GM13977 (cell line): ENCODE measurements at regions not wholly inside any gene's neighbourhood (a gene's known extent, or its start where the extent isn't known, plus 50 kb on each side); places are given as distances from the start of the nearest gene placed in this dataset.

Experiments used
- DNase-seq: peaks from one replicate; pipeline ENCODE4 v3.0.0; 2012; ENCODE audit warnings: low spot score
- CTCF ChIP-seq: IDR thresholded peaks from 2 replicates; pipeline ENCODE4 v1.5.1; 2012; ENCODE audit warnings: mild to moderate bottlenecking, control low read depth; ENCODE audit not compliant: insufficient read depth; ENCODE audit errors: extremely low read depth, missing control alignments
- in situ Hi-C: fragments of 300-500 bp; cut with MboI; formaldehyde crosslinking; loops from one replicate; pipeline ENCODE4 v1.12.0; 2022; ENCODE audit warnings: low sequenced_read_pairs, low pct_unique_long_range_greater_than_20kb, mixed read lengths, inconsistent platforms; ENCODE audit not compliant: unreplicated experiment

DNA sequence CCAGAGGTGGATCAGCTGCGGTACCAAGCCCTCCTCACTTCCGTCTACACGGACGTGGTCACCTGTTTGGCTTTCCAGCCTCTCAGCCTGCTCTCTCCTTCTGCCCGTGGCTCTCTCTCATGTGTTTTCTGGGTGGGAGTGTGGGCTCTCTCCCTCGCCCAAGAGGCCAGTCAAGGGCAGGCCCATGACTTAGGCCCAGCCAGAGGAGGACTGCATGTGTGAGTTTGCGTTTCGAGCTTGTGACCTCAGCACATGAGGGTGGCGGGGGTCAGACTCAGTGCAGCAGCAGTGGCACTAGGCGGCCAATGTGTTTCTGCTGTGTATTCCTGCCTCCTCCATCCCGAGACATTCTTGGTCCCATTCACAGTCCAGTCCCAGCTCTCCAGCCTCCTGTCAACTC lies 82.5 kb upstream of the SMIM23 start:
- DNase-seq = no peak
- no peak for TF ChIP-seq CTCF
- in situ Hi-C loops = no loop called here

DNA sequence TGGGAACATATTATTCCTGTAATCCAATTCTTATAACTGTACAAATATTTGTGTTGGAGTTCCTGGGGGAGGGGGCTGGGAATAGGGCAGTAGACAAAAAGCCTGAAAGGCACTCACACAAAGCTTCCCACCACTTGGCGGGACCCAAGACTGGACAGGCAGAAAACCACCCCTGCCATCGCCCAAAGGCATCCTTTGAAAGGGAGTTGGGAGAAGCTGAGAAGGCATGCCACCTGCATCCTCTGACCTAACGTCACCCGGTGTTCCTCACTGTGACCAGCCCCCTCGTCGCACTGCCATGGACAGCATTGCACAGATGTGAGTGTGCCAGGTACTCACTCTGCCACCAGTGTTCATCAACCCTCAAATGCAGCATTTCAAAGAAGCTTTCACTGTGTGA lies 80.6 kb upstream of the SMIM23 start:
- TF ChIP-seq CTCF = no peak
- no peak for DNase-seq
- in situ Hi-C loops = no loop called here

DNA sequence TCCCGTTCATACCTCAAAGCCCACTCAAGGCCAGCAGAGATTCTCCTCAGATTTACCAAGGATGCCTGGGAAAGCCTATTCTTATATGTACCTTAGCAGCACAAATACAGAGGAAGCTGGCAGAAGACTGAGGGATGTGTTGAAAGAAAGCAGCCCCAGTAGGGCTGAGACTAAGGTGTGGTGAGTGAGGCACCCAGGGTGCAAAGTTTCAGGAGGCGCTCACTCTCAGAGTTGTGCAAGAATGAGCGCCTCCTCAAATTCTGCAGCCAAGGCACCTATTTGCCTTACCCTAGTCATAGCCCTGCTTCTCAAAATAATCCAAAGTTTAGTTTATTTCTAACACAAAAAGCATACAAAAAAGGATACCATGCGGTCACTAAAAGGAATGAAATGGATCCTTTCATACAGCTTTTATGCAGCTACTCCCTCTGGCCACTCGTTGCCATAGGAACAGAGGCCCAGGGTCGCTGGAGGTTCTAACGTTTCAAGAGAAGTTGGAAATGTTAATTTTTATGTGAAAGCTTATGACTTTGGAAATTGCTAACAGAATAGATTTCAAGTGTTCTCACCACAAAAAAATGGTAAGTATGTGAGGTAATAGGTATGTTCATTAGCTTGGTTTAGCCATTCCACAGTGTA lies 79.7 kb upstream of the SMIM23 start:
- TF ChIP-seq CTCF = no peak
- no peak for DNase-seq
- in situ Hi-C loops = no loop called here

DNA sequence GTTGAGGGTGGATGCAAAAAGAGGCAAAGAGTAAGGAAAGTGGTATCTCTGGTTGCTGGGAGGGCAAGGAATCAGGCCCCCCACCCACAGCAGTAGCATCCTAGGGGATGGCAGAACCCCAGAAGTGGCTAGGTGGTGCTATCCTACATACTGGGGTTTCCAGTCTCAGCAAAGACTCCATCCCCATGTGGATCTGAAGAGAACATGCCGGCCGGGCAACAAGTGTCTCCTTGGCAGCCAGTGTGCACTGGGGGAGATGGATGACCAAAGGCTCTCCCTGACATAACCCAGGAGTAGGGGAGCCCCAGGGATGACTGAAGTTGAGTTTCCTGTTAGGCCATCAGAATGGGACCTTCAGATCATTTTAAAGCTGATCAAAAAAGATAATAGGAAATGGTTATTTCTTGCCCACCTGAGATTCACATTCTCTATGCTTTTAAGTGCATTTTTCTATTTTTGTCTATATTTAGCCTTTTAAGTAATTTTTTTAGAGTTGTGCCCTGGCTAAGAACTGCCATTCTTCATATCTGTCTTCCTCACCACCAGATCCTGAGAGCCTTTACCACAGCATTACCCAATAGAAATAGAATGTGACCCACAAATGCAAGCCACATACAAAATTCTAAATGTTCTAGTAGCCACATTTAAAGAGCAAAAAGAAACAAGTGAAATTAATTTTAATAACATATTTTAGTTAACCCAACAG lies 78.7 kb upstream of the SMIM23 start:
- DNase-seq = no peak
- no peak for TF ChIP-seq CTCF
- in situ Hi-C loops = no loop called here

- DNase-seq = no peak
- in situ Hi-C loops = no loop called here
- TF ChIP-seq CTCF = no peak
Measured at GRCh38 chr5:171707442-171707792, 78.2 kb upstream of the SMIM23 start.

DNA sequence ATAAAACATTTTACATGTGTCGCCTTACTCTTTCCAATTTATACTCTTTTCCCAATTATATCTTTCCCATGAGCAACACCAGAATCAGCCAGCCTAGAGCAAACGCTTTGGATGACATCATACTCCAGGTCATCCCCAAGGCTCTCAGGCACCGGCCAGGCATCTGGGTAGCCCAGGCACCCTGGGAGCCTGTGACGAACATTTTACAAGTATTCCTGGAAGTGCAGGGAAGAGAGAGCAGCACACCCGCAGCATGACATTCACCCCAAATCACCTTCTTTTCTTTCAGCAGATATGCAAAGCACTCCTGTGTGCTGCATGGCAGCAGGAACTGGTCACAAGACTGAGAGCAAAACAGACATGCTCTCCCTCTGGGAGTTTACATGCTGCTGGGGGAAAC lies 75.7 kb upstream of the SMIM23 start:
- DNase-seq = no peak
- in situ Hi-C loops = no loop called here
- TF ChIP-seq CTCF = no peak
